ENCODE measurements at regions not wholly inside any gene's neighbourhood (a gene's known extent, or its start where the extent isn't known, plus 50 kb on each side); places are given as distances from the start of the nearest gene placed in this dataset.

DNA sequence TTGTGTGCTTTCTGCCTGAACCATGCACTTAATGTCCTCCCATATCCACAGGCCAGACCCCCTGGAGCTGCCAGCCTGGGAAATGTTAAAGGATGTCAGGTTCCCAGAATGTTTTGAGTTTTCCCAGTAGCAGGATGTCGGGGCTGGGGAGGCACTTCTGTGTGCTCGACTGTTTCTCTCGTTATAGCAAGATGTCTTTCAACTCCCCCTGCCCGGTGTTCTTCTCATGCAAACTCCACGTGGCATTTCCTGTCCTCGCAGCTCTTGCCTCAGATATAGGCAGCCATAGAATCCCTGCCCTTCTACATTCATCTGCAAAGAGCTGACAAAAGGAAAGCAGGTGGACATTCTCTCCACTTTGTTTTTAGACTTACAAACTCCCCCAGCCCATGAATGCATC lies 457.2 kb upstream of the CDH11 start:
- no peak for TF ChIP-seq POLR2A (IDR thresholded peaks at IDR 0.05)
- TF ChIP-seq, protein P1, sequence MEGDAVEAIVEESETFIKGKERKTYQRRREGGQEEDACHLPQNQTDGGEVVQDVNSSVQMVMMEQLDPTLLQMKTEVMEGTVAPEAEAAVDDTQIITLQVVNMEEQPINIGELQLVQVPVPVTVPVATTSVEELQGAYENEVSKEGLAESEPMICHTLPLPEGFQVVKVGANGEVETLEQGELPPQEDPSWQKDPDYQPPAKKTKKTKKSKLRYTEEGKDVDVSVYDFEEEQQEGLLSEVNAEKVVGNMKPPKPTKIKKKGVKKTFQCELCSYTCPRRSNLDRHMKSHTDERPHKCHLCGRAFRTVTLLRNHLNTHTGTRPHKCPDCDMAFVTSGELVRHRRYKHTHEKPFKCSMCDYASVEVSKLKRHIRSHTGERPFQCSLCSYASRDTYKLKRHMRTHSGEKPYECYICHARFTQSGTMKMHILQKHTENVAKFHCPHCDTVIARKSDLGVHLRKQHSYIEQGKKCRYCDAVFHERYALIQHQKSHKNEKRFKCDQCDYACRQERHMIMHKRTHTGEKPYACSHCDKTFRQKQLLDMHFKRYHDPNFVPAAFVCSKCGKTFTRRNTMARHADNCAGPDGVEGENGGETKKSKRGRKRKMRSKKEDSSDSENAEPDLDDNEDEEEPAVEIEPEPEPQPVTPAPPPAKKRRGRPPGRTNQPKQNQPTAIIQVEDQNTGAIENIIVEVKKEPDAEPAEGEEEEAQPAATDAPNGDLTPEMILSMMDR (IDR thresholded peaks at IDR 0.05), result no peak

All from Peyer's patch (tissue), 4 donors.